ENCODE measurements at regions not wholly inside any gene's neighbourhood (a gene's known extent, or its start where the extent isn't known, plus 50 kb on each side); places are given as distances from the start of the nearest gene placed in this dataset.
A peak's percentile ranks its signal among the peaks of the same experiment; 100 is the strongest.

GRCh38 chr9:103977163-103977562 lies 116.9 kb upstream of the SMC2 start:
- no peak for DNase-seq

GRCh38 chr9:103978396-103978795 lies 115.7 kb upstream of the SMC2 start:
- DNase-seq = no peak

GRCh38 chr9:103981912-103982311 lies 112.2 kb upstream of the SMC2 start:
- DNase-seq = no peak

- no peak for DNase-seq
These were observed 109.0 kb upstream of the SMC2 start for GRCh38 chr9:103985077-103985476.

- no peak for DNase-seq
These were observed 105.3 kb upstream of the SMC2 start for GRCh38 chr9:103988821-103989220.

- no peak for DNase-seq
These were observed 103.8 kb upstream of the SMC2 start for GRCh38 chr9:103990311-103990710.

GRCh38 chr9:103991001-103991400 lies 103.1 kb upstream of the SMC2 start:
- DNase-seq = no peak

GRCh38 chr9:103991698-103992097 lies 102.4 kb upstream of the SMC2 start:
- DNase-seq = no peak

GRCh38 chr9:103992938-103993579 lies 101.0 kb upstream of the SMC2 start:
- DNase-seq = no peak

- no peak for DNase-seq
These were observed 96.2 kb upstream of the SMC2 start for GRCh38 chr9:103997856-103998370.

- no peak for DNase-seq
These were observed 94.6 kb upstream of the SMC2 start for GRCh38 chr9:103999375-104000062.

- DNase-seq = no peak
These were observed 84.3 kb upstream of the SMC2 start for GRCh38 chr9:104009826-104010225.

GRCh38 chr9:104022083-104022482 lies 72.0 kb upstream of the SMC2 start:
- DNase-seq = no peak

- DNase-seq = no peak
These were observed 69.0 kb upstream of the SMC2 start for GRCh38 chr9:104025104-104025503.

GRCh38 chr9:104025945-104026344 lies 68.2 kb upstream of the SMC2 start:
- no peak for DNase-seq

GRCh38 chr9:104027295-104027694 lies 66.8 kb upstream of the SMC2 start:
- DNase-seq = peak; percentile 3

- DNase-seq = no peak
These were observed 65.3 kb upstream of the SMC2 start for GRCh38 chr9:104028827-104029226.

Data from RPMI8226 (cell line).